SK-N-SH (cell line): ENCODE measurements at regions not wholly inside any gene's neighbourhood (a gene's known extent, or its start where the extent isn't known, plus 50 kb on each side); places are given as distances from the start of the nearest gene placed in this dataset.

Source experiments
- CTCF ChIA-PET: fragments of 300-600, 350-600 bp; formaldehyde crosslinking; extraction: SDS; loops from one replicate; lab custom pipeline; 2021; lab: Yijun Ruan, JAX
- POLR2A ChIA-PET: fragments of 350-600 bp; sonication (Branson Sonifier 250); formaldehyde crosslinking; extraction: SDS; loops from one replicate; lab custom pipeline; 2020; ENCODE audit warnings: antibody characterized with exemption, inconsistent platforms; lab: Yijun Ruan, JAX
- DNase-seq: peaks from one replicate; pipeline ENCODE4 v3.0.0; 2012
- H2AFZ ChIP-seq: fragments of 200-600 bp; sonication (generic); 2 replicates; pipeline ENCODE4 v1.8.1; 2016; ENCODE audit warnings: antibody characterized with exemption, mild to moderate bottlenecking, low read depth
- H3F3A ChIP-seq: fragments of 200-600 bp; sonication (generic); replicated peaks from 2 replicates; pipeline ENCODE3; 2016; ENCODE audit warnings: antibody characterized with exemption, mild to moderate bottlenecking; ENCODE audit not compliant: insufficient read depth
- H3K27ac ChIP-seq, 2 experiments: fragments of 200-500 bp in 1 of 2; fragments of 200-600 bp in 1 of 2; sonication (Bioruptor generic) in 1 of 2; sonication (generic), shearing (Covaris generic) in 1 of 2; 2 replicates each; pipeline versions ENCODE4 v1.5.1 to v1.6.1; 2014 to 2016; ENCODE audit warnings: low read depth in 2 of 2, inconsistent platforms in 1 of 2, low read length in 1 of 2, mild to moderate bottlenecking in 1 of 2, mixed read lengths in 1 of 2
- H3K27me3 ChIP-seq: fragments of 200-600 bp; sonication (generic), shearing (Covaris generic); 2 replicates; pipeline ENCODE4 v1.6.1; 2016; ENCODE audit warnings: mixed run types; ENCODE audit not compliant: insufficient read depth
- H3K36me3 ChIP-seq, 2 experiments: fragments of 200-500 bp in 1 of 2; fragments of 200-600 bp in 1 of 2; sonication (Bioruptor generic) in 1 of 2; sonication (generic) in 1 of 2; replicated peaks in 1 of 2; 2 replicates each; pipeline versions ENCODE3 to v1.5.1; 2014 to 2016; ENCODE audit warnings: low read length in 1 of 2, mild to moderate bottlenecking in 1 of 2; ENCODE audit not compliant: insufficient read depth in 2 of 2, control insufficient read depth in 1 of 2
- H3K4me1 ChIP-seq, 2 experiments: fragments of 200-500 bp in 1 of 2; fragments of 200-600 bp in 1 of 2; sonication (Bioruptor generic) in 1 of 2; sonication (generic), shearing (Covaris generic) in 1 of 2; 2 replicates each; pipeline versions ENCODE4 v1.5.1 to v1.6.1; 2014 to 2016; ENCODE audit warnings: low read depth in 1 of 2, low read length in 1 of 2, mixed run types in 1 of 2; ENCODE audit not compliant: insufficient read depth in 2 of 2, control insufficient read depth in 1 of 2
- H3K4me2 ChIP-seq: fragments of 200-600 bp; sonication (generic), shearing (Covaris generic); 2 replicates; pipeline ENCODE4 v1.6.1; 2017; ENCODE audit warnings: mixed run types
- H3K4me3 ChIP-seq, 2 experiments: fragments of 200-500 bp in 1 of 2; fragments of 200-600 bp in 1 of 2; sonication (Bioruptor generic) in 1 of 2; sonication (generic), shearing (Covaris generic) in 1 of 2; 2 replicates each; pipeline versions ENCODE4 v1.5.1 to v1.8.1; 2014 to 2016; ENCODE audit warnings: low read depth in 2 of 2, inconsistent platforms in 1 of 2, low read length in 1 of 2, mild to moderate bottlenecking in 1 of 2, mixed read lengths in 1 of 2, moderate library complexity in 1 of 2
- H3K79me2 ChIP-seq: fragments of 200-600 bp; sonication (generic); 2 replicates; pipeline ENCODE4 v1.8.1; 2017; ENCODE audit warnings: mild to moderate bottlenecking; ENCODE audit not compliant: insufficient read depth
- H3K9ac ChIP-seq: fragments of 200-600 bp; sonication (generic); 2 replicates; pipeline ENCODE4 v1.6.1; 2017; ENCODE audit warnings: mixed run types
- H3K9me2 ChIP-seq: fragments of 200-600 bp; sonication (generic); 2 replicates; pipeline ENCODE4 v1.6.1; 2017; ENCODE audit warnings: mixed run types
- H3K9me3 ChIP-seq: fragments of 200-600 bp; sonication (generic); 2 replicates; pipeline ENCODE4 v1.6.1; 2017; ENCODE audit warnings: mixed run types, mild to moderate bottlenecking, moderate library complexity
- H4K20me1 ChIP-seq: fragments of 200-600 bp; sonication (generic); 2 replicates; pipeline ENCODE4 v1.6.1; 2017; ENCODE audit warnings: mild to moderate bottlenecking, mixed run types; ENCODE audit not compliant: insufficient read depth
- CHD2 ChIP-seq: fragments of 150-350 bp; IDR thresholded peaks from 2 replicates; pipeline ENCODE4 v1.6.1; 2018; ENCODE audit warnings: low read length; ENCODE audit not compliant: partially characterized antibody
- ELF1 ChIP-seq: IDR thresholded peaks from 2 replicates; pipeline ENCODE4 v1.4.0; 2012
- EP300 ChIP-seq, 2 experiments: IDR thresholded peaks; 2 replicates each; pipeline versions ENCODE4 v1.4.0 to v1.6.1; 2012; ENCODE audit warnings: borderline replicate concordance in 1 of 2, low read depth in 1 of 2, low read length in 1 of 2
- FOSL2 ChIP-seq: IDR thresholded peaks from 2 replicates; pipeline ENCODE4 v1.4.0; 2012; ENCODE audit warnings: low read depth, mild to moderate bottlenecking, moderate library complexity, borderline replicate concordance
- FOXJ3 ChIP-seq: sonication (generic); formaldehyde crosslinking; IDR thresholded peaks from 2 replicates; pipeline ENCODE4 v1.5.1; 2020; ENCODE audit warnings: mild to moderate bottlenecking, missing genetic modification reagents
- FOXM1 ChIP-seq: IDR thresholded peaks from 2 replicates; pipeline ENCODE4 v1.4.0; 2012; ENCODE audit warnings: low read depth, mild to moderate bottlenecking
- GATA2 ChIP-seq: sonication (generic); formaldehyde crosslinking; IDR thresholded peaks from 2 replicates; pipeline ENCODE4 v1.5.0; 2020; ENCODE audit warnings: mild to moderate bottlenecking, missing genetic modification reagents
- MAX ChIP-seq: IDR thresholded peaks from 2 replicates; pipeline ENCODE4 v1.4.0; 2012; ENCODE audit warnings: low read depth
- MEF2A ChIP-seq: IDR thresholded peaks from 2 replicates; pipeline ENCODE4 v1.4.0; 2012; ENCODE audit warnings: low read depth, borderline replicate concordance
- MXI1 ChIP-seq: IDR thresholded peaks from 2 replicates; pipeline ENCODE4 v1.6.1; 2012; ENCODE audit warnings: mild to moderate bottlenecking, low read depth, low read length, improper control_type of control experiment
- NRF1 ChIP-seq: IDR thresholded peaks from 2 replicates; pipeline ENCODE4 v1.6.1; 2012; ENCODE audit warnings: low read depth, mild to moderate bottlenecking, low read length
- PBX3 ChIP-seq: IDR thresholded peaks from 2 replicates; pipeline ENCODE4; 2012
- RAD21 ChIP-seq: IDR thresholded peaks from 2 replicates; pipeline ENCODE4 v1.6.1; 2012; ENCODE audit warnings: mild to moderate bottlenecking, low read length
- RFX5 ChIP-seq: IDR thresholded peaks from 2 replicates; pipeline ENCODE4 v1.6.1; 2012; ENCODE audit warnings: mild to moderate bottlenecking, improper control_type of control experiment, low read length
- RXRA ChIP-seq: IDR thresholded peaks from 2 replicates; pipeline ENCODE4 v1.4.0; 2012; ENCODE audit warnings: low read depth, mild to moderate bottlenecking, borderline replicate concordance
- SIN3A ChIP-seq: IDR thresholded peaks from 2 replicates; pipeline ENCODE4 v1.6.1; 2012; ENCODE audit warnings: low read depth, mild to moderate bottlenecking, low read length, moderate library complexity, borderline replicate concordance
- SMC3 ChIP-seq: IDR thresholded peaks from 2 replicates; pipeline ENCODE4 v1.6.1; 2012; ENCODE audit warnings: low read depth, low read length, improper control_type of control experiment
- USF2 ChIP-seq: fragments of 150-350 bp; IDR thresholded peaks from 2 replicates; pipeline ENCODE4 v1.6.1; 2017; ENCODE audit warnings: antibody characterized with exemption, low read length, low read depth, borderline replicate concordance
- YY1 ChIP-seq: IDR thresholded peaks from 2 replicates; pipeline ENCODE4 v1.4.0; 2012; ENCODE audit warnings: low read depth, mild to moderate bottlenecking
- ZBTB33 ChIP-seq: IDR thresholded peaks from 2 replicates; pipeline ENCODE4 v1.4.0; 2012; ENCODE audit warnings: low read depth, borderline replicate concordance
- WGBS: methylation state at CpG from one replicate; pipeline ENCODE4 v1.1.6; 2017; ENCODE audit warnings: low lambda C conversion rate; 5-methylcytosine and 5-hydroxymethylcytosine counted together

DNA sequence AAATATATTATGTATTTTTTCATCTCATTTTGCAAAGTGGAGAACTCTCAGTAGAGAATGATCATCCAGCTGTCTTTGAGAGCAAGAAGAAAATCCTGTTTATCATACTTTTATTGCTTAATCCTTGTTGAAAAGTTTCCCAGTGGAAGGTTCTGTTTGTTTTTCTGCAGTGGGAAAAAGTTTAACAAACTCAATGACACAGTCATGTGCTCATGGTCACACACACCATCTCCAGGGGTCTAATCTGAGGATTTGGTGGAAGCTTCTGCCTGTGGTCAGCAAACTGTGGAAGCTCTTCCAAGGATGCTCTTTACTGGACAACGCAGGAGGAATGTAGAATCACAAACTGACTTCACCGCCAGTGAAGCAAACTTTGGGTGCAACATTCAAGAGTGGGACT is 1003.9 kb downstream of the SORCS3 start (continued):
- no peak for TF ChIP-seq FOXJ3
- no peak for TF ChIP-seq CHD2
- no peak for TF ChIP-seq RFX5
- TF ChIP-seq MAX: no peak
- TF ChIP-seq GATA2 (CRISPR knock-in tag): no peak
- TF ChIP-seq YY1: no peak

- TF ChIP-seq ELF1 (no peak), EP300 (IDR thresholded peaks at IDR 0.05; ENCODE audit: borderline replicate concordance in 1 of 2, low read depth in 1 of 2, low read length in 1 of 2) (no peak), YY1 (no peak), PBX3 (no peak), SIN3A (no peak), MEF2A (no peak), GATA2 (CRISPR knock-in tag) (no peak), NRF1 (no peak)
- no peak for DNase-seq
- Histone ChIP-seq H3K27me3 (no peaks in the 10 kb centered on the region), H3K4me2 (no peak overlapping the region), H3K4me3 (no peak overlapping the region), H3K4me1 (no peaks in the 10 kb centered on the region), H3F3A (no peaks in the 10 kb centered on the region), H3K9me2 (no peaks in the 10 kb centered on the region), H3K9me3 (no peaks in the 10 kb centered on the region; the same call in 1 of the 2 replicates), H3K36me3 (no peaks in the 10 kb centered on the region), H3K27ac (no peak overlapping the region), H4K20me1 (no peaks in the 10 kb centered on the region), H3K9ac (no peak overlapping the region), H2AFZ (no peak overlapping the region), H3K79me2 (no peaks in the 10 kb centered on the region)
- POLR2A ChIA-PET: no interaction called here
- CTCF ChIA-PET: no interaction called here
- 27% methylated on average over 2 of the region's 2 CpGs for WGBS
Measured at GRCh38 chr10:105644559-105644958, 1003.5 kb downstream of the SORCS3 start.

DNA sequence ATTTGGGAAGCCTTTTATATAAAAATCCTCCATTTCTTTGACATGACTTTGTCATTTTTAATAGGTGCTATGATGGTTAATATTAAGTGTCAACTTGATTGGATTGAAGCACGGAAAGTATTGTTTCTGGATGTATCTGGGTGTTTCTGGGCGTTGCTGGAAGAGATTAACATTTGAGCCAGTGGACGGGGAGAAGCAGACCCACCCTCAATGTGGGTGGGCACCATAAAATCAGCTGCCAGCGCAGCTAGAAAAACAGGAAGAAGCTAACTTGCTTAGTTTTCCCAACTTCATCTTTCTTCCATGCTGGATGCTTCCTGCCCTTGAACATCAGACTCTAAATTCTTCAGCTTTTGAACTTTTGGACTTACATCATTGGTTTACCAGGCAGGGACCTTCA is 1003.0 kb downstream of the SORCS3 start:
- Histone ChIP-seq H3K79me2 (no peaks in the 10 kb centered on the region), H3K4me1 (no peaks in the 10 kb centered on the region), H4K20me1 (no peaks in the 10 kb centered on the region), H3K4me2 (no peak overlapping the region), H3K9ac (no peak overlapping the region), H3K9me2 (no peaks in the 10 kb centered on the region), H3K36me3 (no peaks in the 10 kb centered on the region), H3K27ac (no peak overlapping the region), H2AFZ (no peak overlapping the region), H3K9me3 (no peaks in the 10 kb centered on the region; the same call in 1 of the 2 replicates), H3F3A (no peaks in the 10 kb centered on the region), H3K27me3 (no peaks in the 10 kb centered on the region), H3K4me3 (no peak overlapping the region)
- WGBS: 18% methylated on average over 4 of the region's 4 CpGs
- DNase-seq: no peak
- ChIA-PET CTCF (no interaction called here), POLR2A (no interaction called here)
- no peak for TF ChIP-seq MXI1
- TF ChIP-seq ZBTB33: no peak
- TF ChIP-seq RAD21: no peak
- TF ChIP-seq RXRA: no peak
- no peak for TF ChIP-seq FOSL2
- TF ChIP-seq SIN3A: no peak
- TF ChIP-seq USF2: no peak
- no peak for TF ChIP-seq GATA2 (CRISPR knock-in tag)
- no peak for TF ChIP-seq SMC3
- TF ChIP-seq FOXM1: no peak
- TF ChIP-seq RFX5: no peak
- TF ChIP-seq EP300 (IDR thresholded peaks at IDR 0.05; ENCODE audit: borderline replicate concordance in 1 of 2, low read depth in 1 of 2, low read length in 1 of 2): no peak
- TF ChIP-seq YY1: no peak
